ENCODE measurements at regions not wholly inside any gene's neighbourhood (a gene's known extent, or its start where the extent isn't known, plus 50 kb on each side); places are given as distances from the start of the nearest gene placed in this dataset.

- TF ChIP-seq CTCF (IDR thresholded peaks at IDR 0.05; ENCODE audit: low read length) (no peak), EZH2 (optimal IDR thresholded peaks at IDR 0.05; ENCODE audit: low read depth, low read length) (no peak), EZH2phosphoT487 (IDR thresholded peaks at IDR 0.05; ENCODE audit: low read length) (no peak)
Observed at GRCh38 chr7:79930604-79931003, 204.0 kb upstream of the GNAI1 start.
